GM18498 (cell line): ENCODE measurements at regions not wholly inside any gene's neighbourhood (a gene's known extent, or its start where the extent isn't known, plus 50 kb on each side); places are given as distances from the start of the nearest gene placed in this dataset.
A peak's percentile ranks its signal among the peaks of the same experiment; 100 is the strongest.

ENCODE experiments used
- ATAC-seq: cut with Tn5 transposase; IDR thresholded peaks from one replicate; pipeline ENCODE4 v1.9.1; 2021; ENCODE audit warnings: mild to moderate bottlenecking, moderate library complexity; ENCODE audit not compliant: unreplicated experiment

- peak; percentile 66 for ATAC-seq
Observed at GRCh38 chr4:115850799-115851509, 737.5 kb upstream of the NDST4 start.

- ATAC-seq = no peak
Observed at GRCh38 chr4:115844180-115844579, 730.8 kb upstream of the NDST4 start.

GRCh38 chr4:115841871-115842270 lies 728.5 kb upstream of the NDST4 start:
- ATAC-seq = no peak

GRCh38 chr4:115834441-115834840 lies 721.0 kb upstream of the NDST4 start:
- no peak for ATAC-seq

- ATAC-seq = no peak
Observed at GRCh38 chr4:115824630-115825029, 711.2 kb upstream of the NDST4 start.

- no peak for ATAC-seq
Observed at GRCh38 chr4:115803825-115804224, 690.4 kb upstream of the NDST4 start.

- no peak for ATAC-seq
Observed at GRCh38 chr4:115790812-115791211, 677.4 kb upstream of the NDST4 start.

GRCh38 chr4:115781528-115782146 lies 668.2 kb upstream of the NDST4 start:
- ATAC-seq = peak; percentile 63

- peak; percentile 85 for ATAC-seq
Observed at GRCh38 chr4:115780835-115781234, 667.4 kb upstream of the NDST4 start.

GRCh38 chr4:115780268-115780667 lies 666.8 kb upstream of the NDST4 start:
- ATAC-seq = no peak

- no peak for ATAC-seq
Observed at GRCh38 chr4:115770046-115770543, 656.7 kb upstream of the NDST4 start.

- ATAC-seq = no peak
Observed at GRCh38 chr4:115769396-115769795, 656.0 kb upstream of the NDST4 start.

GRCh38 chr4:115763051-115763450 lies 649.6 kb upstream of the NDST4 start:
- ATAC-seq = no peak

GRCh38 chr4:115759231-115759630 lies 645.8 kb upstream of the NDST4 start:
- no peak for ATAC-seq

- no peak for ATAC-seq
Observed at GRCh38 chr4:115749404-115749803, 636.0 kb upstream of the NDST4 start.

- no peak for ATAC-seq
Observed at GRCh38 chr4:115740806-115741205, 627.4 kb upstream of the NDST4 start.

GRCh38 chr4:115729739-115730266 lies 616.4 kb upstream of the NDST4 start:
- no peak for ATAC-seq

- no peak for ATAC-seq
Observed at GRCh38 chr4:115723621-115724020, 610.2 kb upstream of the NDST4 start.

- ATAC-seq = no peak
Observed at GRCh38 chr4:115720611-115721010, 607.2 kb upstream of the NDST4 start.

- no peak for ATAC-seq
Observed at GRCh38 chr4:115711575-115711974, 598.2 kb upstream of the NDST4 start.

- no peak for ATAC-seq
Observed at GRCh38 chr4:115688961-115689360, 575.5 kb upstream of the NDST4 start.

- ATAC-seq = no peak
Observed at GRCh38 chr4:115687052-115687755, 573.8 kb upstream of the NDST4 start.
